ENCODE measurements at regions not wholly inside any gene's neighbourhood (a gene's known extent, or its start where the extent isn't known, plus 50 kb on each side); places are given as distances from the start of the nearest gene placed in this dataset.

GRCh38 chr1:83581747-83582146 is 417.2 kb downstream of the TTLL7 start:
- H3K27me3 ChIP-seq (ENCODE audit: control insufficient read depth in 1 of 2, insufficient read depth in 2 of 2, low read length in 2 of 2) = no peaks in the 10 kb centered on the region
- no peaks in the 10 kb centered on the region for H3K36me3 ChIP-seq (ENCODE audit: control insufficient read depth in 2 of 2, insufficient read depth in 2 of 2, low read length in 1 of 2)
- H3K4me3 ChIP-seq (ENCODE audit: low read depth in 1 of 2, low read length in 2 of 2) = no peak overlapping the region
- no peaks in the 10 kb centered on the region for H3K9me3 ChIP-seq (ENCODE audit: control insufficient read depth in 2 of 2, insufficient read depth in 1 of 2, low read depth in 1 of 2, low read length in 1 of 2)
- H3K27ac ChIP-seq (ENCODE audit: low read depth in 2 of 2, low read length in 1 of 2) = no peak overlapping the region
- no peaks in the 10 kb centered on the region for H3K4me1 ChIP-seq (ENCODE audit: control insufficient read depth in 2 of 2, insufficient read depth in 2 of 2, low read length in 1 of 2)
- 90% methylated on average over 8 of the region's 8 CpGs for whole genome bisulfite sequencing, 2 donors

- H3K36me3 ChIP-seq (ENCODE audit: control insufficient read depth in 2 of 2, insufficient read depth in 2 of 2, low read length in 1 of 2) = no peaks in the 10 kb centered on the region
- no peak overlapping the region for H3K4me3 ChIP-seq (ENCODE audit: low read depth in 1 of 2, low read length in 2 of 2)
- H3K4me1 ChIP-seq (ENCODE audit: control insufficient read depth in 2 of 2, insufficient read depth in 2 of 2, low read length in 1 of 2) = no peaks in the 10 kb centered on the region
- H3K27me3 ChIP-seq (ENCODE audit: control insufficient read depth in 1 of 2, insufficient read depth in 2 of 2, low read length in 2 of 2) = no peaks in the 10 kb centered on the region
- 68 to 78% methylated on average over 2 of the region's 2 CpGs for WGBS, 2 donors
- H3K9me3 ChIP-seq (ENCODE audit: control insufficient read depth in 2 of 2, insufficient read depth in 1 of 2, low read depth in 1 of 2, low read length in 1 of 2) = no peaks in the 10 kb centered on the region
- no peak overlapping the region for H3K27ac ChIP-seq (ENCODE audit: low read depth in 2 of 2, low read length in 1 of 2)
Observed at GRCh38 chr1:83574791-83575190, 424.1 kb downstream of the TTLL7 start.

GRCh38 chr1:83573776-83574175 is 425.2 kb downstream of the TTLL7 start:
- Histone ChIP-seq H3K4me3 (ENCODE audit: low read depth in 1 of 2, low read length in 2 of 2) (no peak overlapping the region), H3K9me3 (ENCODE audit: control insufficient read depth in 2 of 2, insufficient read depth in 1 of 2, low read depth in 1 of 2, low read length in 1 of 2) (no peaks in the 10 kb centered on the region), H3K27ac (ENCODE audit: low read depth in 2 of 2, low read length in 1 of 2) (no peak overlapping the region), H3K27me3 (ENCODE audit: control insufficient read depth in 1 of 2, insufficient read depth in 2 of 2, low read length in 2 of 2) (no peaks in the 10 kb centered on the region), H3K36me3 (ENCODE audit: control insufficient read depth in 2 of 2, insufficient read depth in 2 of 2, low read length in 1 of 2) (no peaks in the 10 kb centered on the region), H3K4me1 (ENCODE audit: control insufficient read depth in 2 of 2, insufficient read depth in 2 of 2, low read length in 1 of 2) (no peaks in the 10 kb centered on the region)
- 77 to 89% methylated on average over 2 of the region's 2 CpGs for WGBS, 2 donors

- H3K27ac ChIP-seq (ENCODE audit: low read depth in 2 of 2, low read length in 1 of 2) = no peak overlapping the region
- no peaks in the 10 kb centered on the region for H3K27me3 ChIP-seq (ENCODE audit: control insufficient read depth in 1 of 2, insufficient read depth in 2 of 2, low read length in 2 of 2)
- no peaks in the 10 kb centered on the region for H3K4me1 ChIP-seq (ENCODE audit: control insufficient read depth in 2 of 2, insufficient read depth in 2 of 2, low read length in 1 of 2)
- WGBS, 2 donors = 81 to 91% methylated on average over 3 of the region's 3 CpGs
- no peaks in the 10 kb centered on the region for H3K36me3 ChIP-seq (ENCODE audit: control insufficient read depth in 2 of 2, insufficient read depth in 2 of 2, low read length in 1 of 2)
- H3K4me3 ChIP-seq (ENCODE audit: low read depth in 1 of 2, low read length in 2 of 2) = no peak overlapping the region
- H3K9me3 ChIP-seq (ENCODE audit: control insufficient read depth in 2 of 2, insufficient read depth in 1 of 2, low read depth in 1 of 2, low read length in 1 of 2) = no peaks in the 10 kb centered on the region
Observed at GRCh38 chr1:83571536-83571935, 427.4 kb downstream of the TTLL7 start.

GRCh38 chr1:83561346-83561745 is 437.6 kb downstream of the TTLL7 start:
- Histone ChIP-seq H3K4me1 (ENCODE audit: control insufficient read depth in 2 of 2, insufficient read depth in 2 of 2, low read length in 1 of 2) (no peaks in the 10 kb centered on the region), H3K36me3 (ENCODE audit: control insufficient read depth in 2 of 2, insufficient read depth in 2 of 2, low read length in 1 of 2) (no peaks in the 10 kb centered on the region), H3K4me3 (ENCODE audit: low read depth in 1 of 2, low read length in 2 of 2) (no peak overlapping the region), H3K9me3 (ENCODE audit: control insufficient read depth in 2 of 2, insufficient read depth in 1 of 2, low read depth in 1 of 2, low read length in 1 of 2) (no peaks in the 10 kb centered on the region), H3K27me3 (ENCODE audit: control insufficient read depth in 1 of 2, insufficient read depth in 2 of 2, low read length in 2 of 2) (no peaks in the 10 kb centered on the region), H3K27ac (ENCODE audit: low read depth in 2 of 2, low read length in 1 of 2) (no peak overlapping the region)
- 86 to 95% methylated on average over 2 of the region's 2 CpGs for WGBS, 2 donors

- H3K4me1 ChIP-seq (ENCODE audit: control insufficient read depth in 2 of 2, insufficient read depth in 2 of 2, low read length in 1 of 2) = no peaks in the 10 kb centered on the region
- no peaks in the 10 kb centered on the region for H3K36me3 ChIP-seq (ENCODE audit: control insufficient read depth in 2 of 2, insufficient read depth in 2 of 2, low read length in 1 of 2)
- no peak overlapping the region for H3K4me3 ChIP-seq (ENCODE audit: low read depth in 1 of 2, low read length in 2 of 2)
- H3K27ac ChIP-seq (ENCODE audit: low read depth in 2 of 2, low read length in 1 of 2) = no peak overlapping the region
- no peaks in the 10 kb centered on the region for H3K9me3 ChIP-seq (ENCODE audit: control insufficient read depth in 2 of 2, insufficient read depth in 1 of 2, low read depth in 1 of 2, low read length in 1 of 2)
- 52 to 69% methylated on average over 7 of the region's 7 CpGs for WGBS, 2 donors
- no peaks in the 10 kb centered on the region for H3K27me3 ChIP-seq (ENCODE audit: control insufficient read depth in 1 of 2, insufficient read depth in 2 of 2, low read length in 2 of 2)
Observed at GRCh38 chr1:83559129-83559840, 439.6 kb downstream of the TTLL7 start.

- WGBS, 2 donors = 68% methylated on average over 8 of the region's 8 CpGs
- H3K36me3 ChIP-seq (ENCODE audit: control insufficient read depth in 2 of 2, insufficient read depth in 2 of 2, low read length in 1 of 2) = no peaks in the 10 kb centered on the region
- H3K27me3 ChIP-seq (ENCODE audit: control insufficient read depth in 1 of 2, insufficient read depth in 2 of 2, low read length in 2 of 2) = no peaks in the 10 kb centered on the region
- H3K27ac ChIP-seq (ENCODE audit: low read depth in 2 of 2, low read length in 1 of 2) = no peak overlapping the region
- no peaks in the 10 kb centered on the region for H3K9me3 ChIP-seq (ENCODE audit: control insufficient read depth in 2 of 2, insufficient read depth in 1 of 2, low read depth in 1 of 2, low read length in 1 of 2)
- no peaks in the 10 kb centered on the region for H3K4me1 ChIP-seq (ENCODE audit: control insufficient read depth in 2 of 2, insufficient read depth in 2 of 2, low read length in 1 of 2)
- H3K4me3 ChIP-seq (ENCODE audit: low read depth in 1 of 2, low read length in 2 of 2) = no peak overlapping the region
Observed at GRCh38 chr1:83555871-83556270, 443.1 kb downstream of the TTLL7 start.

- Histone ChIP-seq H3K9me3 (ENCODE audit: control insufficient read depth in 2 of 2, insufficient read depth in 1 of 2, low read depth in 1 of 2, low read length in 1 of 2) (no peaks in the 10 kb centered on the region), H3K4me1 (ENCODE audit: control insufficient read depth in 2 of 2, insufficient read depth in 2 of 2, low read length in 1 of 2) (no peaks in the 10 kb centered on the region), H3K36me3 (ENCODE audit: control insufficient read depth in 2 of 2, insufficient read depth in 2 of 2, low read length in 1 of 2) (no peaks in the 10 kb centered on the region), H3K4me3 (ENCODE audit: low read depth in 1 of 2, low read length in 2 of 2) (no peak overlapping the region), H3K27ac (ENCODE audit: low read depth in 2 of 2, low read length in 1 of 2) (no peak overlapping the region), H3K27me3 (ENCODE audit: control insufficient read depth in 1 of 2, insufficient read depth in 2 of 2, low read length in 2 of 2) (no peaks in the 10 kb centered on the region)
- WGBS, 2 donors = 54 to 57% methylated on average over 6 of the region's 6 CpGs
Observed at GRCh38 chr1:83554174-83554573, 444.8 kb downstream of the TTLL7 start.

- no peak overlapping the region for H3K4me3 ChIP-seq (ENCODE audit: low read depth in 1 of 2, low read length in 2 of 2)
- H3K27ac ChIP-seq (ENCODE audit: low read depth in 2 of 2, low read length in 1 of 2) = no peak overlapping the region
- H3K36me3 ChIP-seq (ENCODE audit: control insufficient read depth in 2 of 2, insufficient read depth in 2 of 2, low read length in 1 of 2) = no peaks in the 10 kb centered on the region
- no peaks in the 10 kb centered on the region for H3K27me3 ChIP-seq (ENCODE audit: control insufficient read depth in 1 of 2, insufficient read depth in 2 of 2, low read length in 2 of 2)
- H3K9me3 ChIP-seq (ENCODE audit: control insufficient read depth in 2 of 2, insufficient read depth in 1 of 2, low read depth in 1 of 2, low read length in 1 of 2) = no peaks in the 10 kb centered on the region
- no peaks in the 10 kb centered on the region for H3K4me1 ChIP-seq (ENCODE audit: control insufficient read depth in 2 of 2, insufficient read depth in 2 of 2, low read length in 1 of 2)
- 86 to 89% methylated on average over 1 of the region's 1 CpG for WGBS, 2 donors
Observed at GRCh38 chr1:83552820-83553219, 446.1 kb downstream of the TTLL7 start.

- H3K27ac ChIP-seq (ENCODE audit: low read depth in 2 of 2, low read length in 1 of 2) = no peak overlapping the region
- no peaks in the 10 kb centered on the region for H3K9me3 ChIP-seq (ENCODE audit: control insufficient read depth in 2 of 2, insufficient read depth in 1 of 2, low read depth in 1 of 2, low read length in 1 of 2)
- H3K4me1 ChIP-seq (ENCODE audit: control insufficient read depth in 2 of 2, insufficient read depth in 2 of 2, low read length in 1 of 2) = no peaks in the 10 kb centered on the region
- H3K27me3 ChIP-seq (ENCODE audit: control insufficient read depth in 1 of 2, insufficient read depth in 2 of 2, low read length in 2 of 2) = no peaks in the 10 kb centered on the region
- WGBS, 2 donors = 94 to 100% methylated on average over 1 of the region's 1 CpG
- no peaks in the 10 kb centered on the region for H3K36me3 ChIP-seq (ENCODE audit: control insufficient read depth in 2 of 2, insufficient read depth in 2 of 2, low read length in 1 of 2)
- H3K4me3 ChIP-seq (ENCODE audit: low read depth in 1 of 2, low read length in 2 of 2) = no peak overlapping the region
Observed at GRCh38 chr1:83548311-83548710, 450.6 kb downstream of the TTLL7 start.

All from esophagus (tissue), 2 donors.